Psoas muscle (tissue), 7 donors: ENCODE measurements at regions not wholly inside any gene's neighbourhood (a gene's known extent, or its start where the extent isn't known, plus 50 kb on each side); places are given as distances from the start of the nearest gene placed in this dataset.

Experiments used
- ATAC-seq, 4 donors: fragments of 200-7000 bp; cut with Tn5 transposase; one replicate each; pipeline ENCODE4 v1.9.1; 2020; ENCODE audit warnings: moderate library complexity in 3 of 4, mild to moderate bottlenecking in 2 of 4
- DNase-seq, 2 donors: peaks; one replicate each; pipeline ENCODE4 v3.0.0-alpha.2; 2020
- H3K27ac ChIP-seq: fragments of 200-600 bp; one replicate; pipeline ENCODE4 v1.8.0; 2022
- H3K27me3 ChIP-seq, 3 donors: fragments of 200-600 bp in 1 of 3; one replicate each; pipeline versions ENCODE4 v1.6.1 to v1.8.0; 2013 to 2022; ENCODE audit warnings: low read length in 2 of 3, mild to moderate bottlenecking in 2 of 3, moderate library complexity in 1 of 3; ENCODE audit not compliant: insufficient read depth in 3 of 3
- H3K36me3 ChIP-seq, 2 donors: fragments of 200-600 bp in 1 of 2; one replicate each; pipeline versions ENCODE4 v1.6.1 to v1.8.0; 2013 to 2022; ENCODE audit warnings: low read depth in 1 of 2, mild to moderate bottlenecking in 1 of 2, moderate library complexity in 1 of 2; ENCODE audit not compliant: insufficient read depth in 1 of 2
- H3K4me1 ChIP-seq: fragments of 200-600 bp; one replicate; pipeline ENCODE4 v1.8.0; 2022
- H3K4me3 ChIP-seq: fragments of 200-600 bp; one replicate; pipeline ENCODE4 v1.8.0; 2022; ENCODE audit warnings: mild to moderate bottlenecking
- H3K9me3 ChIP-seq: fragments of 200-600 bp; one replicate; pipeline ENCODE4 v1.8.0; 2022
- WGBS, 3 donors: extraction: QIAGEN DNeasy Blood & Tissue Kit; methylation state at CpG; one replicate each; pipeline versions ENCODE4 v1.1.6 to v1.1.7; 2013; 5-methylcytosine and 5-hydroxymethylcytosine counted together
- intact Hi-C, 2 donors: fragments of 100-400 bp; cut with DNase I; formaldehyde crosslinking; loops; one replicate each; pipeline versions ENCODE4 v1.11.0 to v1.14.2; 2022
- TF ChIP-seq, protein P1 (sequence below): fragments of 200-600 bp; IDR thresholded peaks from one replicate; pipeline ENCODE4 v1.8.0; 2022; ENCODE audit warnings: antibody characterized with exemption
- donor health status: healthy with polysubstance abuse.
- donor health status: DM: no; HTN: no; CAD: no; lungs with moderate emphysema.
- donor health status: Bipolar disorder and iron deficiency.
- donor health status: healthy.
- donor health status: DM: yes; HTN: yes; CAD: no.
- donor health status: DM: no; HTN: no; CAD: no.
- donor health status: DM: yes; HTN: yes; CAD: no.

GRCh38 chr2:204340511-204340910 is 204.8 kb upstream of the PARD3B start:
- Histone ChIP-seq H3K9me3 (no peaks in the 10 kb centered on the region), H3K4me3 (no peak overlapping the region)
- 83 to 94% (median 87%) methylated on average over 6 of the region's 6 CpGs for WGBS, 3 donors

GRCh38 chr2:204341887-204342276 is 203.4 kb upstream of the PARD3B start:
- no peak for ATAC-seq
- intact Hi-C loops: no loop called here
- H3K27ac ChIP-seq: no peak overlapping the region
- H3K9me3 ChIP-seq: no peaks in the 10 kb centered on the region
- H3K36me3 ChIP-seq: no peaks in the 10 kb centered on the region
- 64 to 81% (median 81%) methylated on average over 2 of the region's 2 CpGs for WGBS, 3 donors
- no peak overlapping the region for H3K4me3 ChIP-seq
- no peak for DNase-seq
- H3K4me1 ChIP-seq: no peaks in the 10 kb centered on the region
- peaks cover 0 to 6% (median 2%) of the 10 kb centered on the region in 3 donors for H3K27me3 ChIP-seq
- TF ChIP-seq, protein P1, sequence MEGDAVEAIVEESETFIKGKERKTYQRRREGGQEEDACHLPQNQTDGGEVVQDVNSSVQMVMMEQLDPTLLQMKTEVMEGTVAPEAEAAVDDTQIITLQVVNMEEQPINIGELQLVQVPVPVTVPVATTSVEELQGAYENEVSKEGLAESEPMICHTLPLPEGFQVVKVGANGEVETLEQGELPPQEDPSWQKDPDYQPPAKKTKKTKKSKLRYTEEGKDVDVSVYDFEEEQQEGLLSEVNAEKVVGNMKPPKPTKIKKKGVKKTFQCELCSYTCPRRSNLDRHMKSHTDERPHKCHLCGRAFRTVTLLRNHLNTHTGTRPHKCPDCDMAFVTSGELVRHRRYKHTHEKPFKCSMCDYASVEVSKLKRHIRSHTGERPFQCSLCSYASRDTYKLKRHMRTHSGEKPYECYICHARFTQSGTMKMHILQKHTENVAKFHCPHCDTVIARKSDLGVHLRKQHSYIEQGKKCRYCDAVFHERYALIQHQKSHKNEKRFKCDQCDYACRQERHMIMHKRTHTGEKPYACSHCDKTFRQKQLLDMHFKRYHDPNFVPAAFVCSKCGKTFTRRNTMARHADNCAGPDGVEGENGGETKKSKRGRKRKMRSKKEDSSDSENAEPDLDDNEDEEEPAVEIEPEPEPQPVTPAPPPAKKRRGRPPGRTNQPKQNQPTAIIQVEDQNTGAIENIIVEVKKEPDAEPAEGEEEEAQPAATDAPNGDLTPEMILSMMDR: no peak

More at GRCh38 chr2:204340511-204340910, 204.8 kb upstream of the PARD3B start:
- DNase-seq: no peak
- Histone ChIP-seq H3K4me1 (no peaks in the 10 kb centered on the region), H3K27ac (no peak overlapping the region), H3K36me3 (no peaks in the 10 kb centered on the region), H3K27me3 (peaks cover 0 to 6% (median 2%) of the 10 kb centered on the region in 3 donors)
- ATAC-seq: no peak
- intact Hi-C loops: no loop called here
- TF ChIP-seq, protein P1: no peak

DNA sequence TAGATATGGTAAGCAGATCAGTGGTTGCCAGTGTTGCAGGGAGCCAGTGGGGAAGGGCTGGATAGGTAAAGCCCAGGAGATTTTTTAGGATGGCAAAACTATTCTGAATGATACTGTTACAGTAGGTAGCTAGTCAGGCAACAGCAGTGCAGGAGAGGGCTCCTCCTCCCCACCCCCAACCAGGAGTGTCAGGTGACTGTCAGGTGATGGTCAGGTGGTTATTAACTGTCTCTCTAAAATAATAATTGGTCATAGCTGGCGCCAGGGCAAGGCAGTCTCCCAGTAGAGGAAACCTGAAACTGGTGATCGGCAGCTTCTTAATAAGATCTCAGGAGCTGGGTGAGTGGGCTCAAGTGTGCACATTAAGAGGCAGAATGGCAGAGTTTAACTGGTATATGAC is 201.6 kb upstream of the PARD3B start:
- TF ChIP-seq, protein P1: no peak
- Histone ChIP-seq H3K4me3 (no peak overlapping the region), H3K4me1 (no peaks in the 10 kb centered on the region), H3K36me3 (no peaks in the 10 kb centered on the region), H3K27ac (no peak overlapping the region), H3K9me3 (no peaks in the 10 kb centered on the region), H3K27me3 (no peaks in the 10 kb centered on the region)
- WGBS, 3 donors: 63 to 81% (median 78%) methylated on average over 2 of the region's 2 CpGs
- intact Hi-C loops: no loop called here
- DNase-seq (no peak), ATAC-seq (no peak)

DNA sequence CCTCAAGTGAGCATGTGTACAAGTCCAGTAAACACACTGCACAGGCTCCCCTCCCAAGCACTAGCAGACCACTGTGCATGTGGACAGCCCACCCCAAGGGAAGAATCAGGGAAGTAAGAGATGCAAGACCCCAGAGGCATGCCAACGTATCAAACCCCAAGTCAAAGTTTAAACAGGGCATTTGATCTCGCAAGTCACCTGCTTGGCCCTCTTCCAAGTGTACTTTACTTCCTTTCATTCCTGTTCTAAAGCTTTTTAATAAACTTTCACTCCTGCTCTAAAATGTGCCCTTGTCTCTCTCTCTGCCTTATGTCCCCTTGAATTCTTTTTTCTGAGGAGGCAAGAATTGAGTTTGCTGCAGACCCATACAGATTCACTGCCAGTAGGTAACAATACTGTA is 201.2 kb upstream of the PARD3B start:
- ATAC-seq: no peak
- Histone ChIP-seq H3K4me3 (no peak overlapping the region), H3K36me3 (no peaks in the 10 kb centered on the region), H3K27ac (no peak overlapping the region), H3K4me1 (no peaks in the 10 kb centered on the region), H3K27me3 (no peaks in the 10 kb centered on the region), H3K9me3 (no peaks in the 10 kb centered on the region)
- intact Hi-C loops: no loop called here
- 35 to 59% (median 50%) methylated on average over 2 of the region's 2 CpGs for WGBS, 3 donors
- no peak for DNase-seq
- TF ChIP-seq, protein P1: no peak

- Histone ChIP-seq H3K27ac (no peak overlapping the region), H3K9me3 (no peaks in the 10 kb centered on the region), H3K4me1 (no peaks in the 10 kb centered on the region), H3K4me3 (no peak overlapping the region), H3K27me3 (no peaks in the 10 kb centered on the region), H3K36me3 (no peaks in the 10 kb centered on the region)
- DNase-seq (no peak), ATAC-seq (no peak)
- intact Hi-C loops: no loop called here
- TF ChIP-seq, protein P1: no peak
- 90 to 96% (median 91%) methylated on average over 3 of the region's 3 CpGs for WGBS, 3 donors
Measured at GRCh38 chr2:204346906-204347305, 198.4 kb upstream of the PARD3B start.
